GM12878 (cell line): ENCODE measurements at regions not wholly inside any gene's neighbourhood (a gene's known extent, or its start where the extent isn't known, plus 50 kb on each side); places are given as distances from the start of the nearest gene placed in this dataset.

ENCODE experiments used
- ATF7 ChIP-seq: fragments of 450-650 bp; IDR thresholded peaks from 2 replicates; pipeline ENCODE4 v1.6.1; 2016; ENCODE audit warnings: low read depth, mild to moderate bottlenecking
- EP300 ChIP-seq, 2 experiments: fragments of 150-350 bp in 1 of 2; IDR thresholded peaks; 2 replicates each; pipeline ENCODE4 v1.6.1; 2011 to 2012; ENCODE audit warnings: low read depth in 2 of 2, low read length in 2 of 2, borderline replicate concordance in 1 of 2, improper control_type of control experiment in 1 of 2, inconsistent platforms in 1 of 2; ENCODE audit not compliant: control insufficient read depth in 1 of 2
- FOS ChIP-seq: IDR thresholded peaks from 3 replicates; pipeline ENCODE4 v1.6.1; 2011; ENCODE audit warnings: borderline replicate concordance; ENCODE audit not compliant: insufficient read length; ENCODE audit errors: extremely low read depth
- IKZF2 ChIP-seq, 2 experiments: fragments of 450-650 bp; IDR thresholded peaks; 2 replicates each; pipeline ENCODE4 v1.6.1; 2017; ENCODE audit warnings: mild to moderate bottlenecking in 2 of 2, moderate library complexity in 2 of 2
- NR2C2 ChIP-seq: IDR thresholded peaks from 2 replicates; pipeline ENCODE4 v1.6.1; 2011; ENCODE audit warnings: borderline replicate concordance, low read depth; ENCODE audit not compliant: control insufficient read depth, insufficient read length
- NR2F1 ChIP-seq: fragments of 450-650 bp; conservative IDR thresholded peaks from 2 replicates; pipeline ENCODE4 v1.6.1; 2017; ENCODE audit warnings: mild to moderate bottlenecking
- POLR2A ChIP-seq: IDR thresholded peaks from 2 replicates; pipeline ENCODE4 v1.6.1; 2011; ENCODE audit warnings: low read depth, mild to moderate bottlenecking, low read length
- POLR2AphosphoS2 ChIP-seq: IDR thresholded peaks from 2 replicates; pipeline ENCODE4 v1.6.1; 2011; ENCODE audit warnings: low read depth, mild to moderate bottlenecking, low read length, improper control_type of control experiment, moderate library complexity
- RAD21 ChIP-seq: IDR thresholded peaks from 2 replicates; pipeline ENCODE4 v1.6.1; 2011; ENCODE audit warnings: mild to moderate bottlenecking, low read depth, low read length, moderate library complexity; ENCODE audit not compliant: insufficient read depth
- SRF ChIP-seq, 2 experiments: IDR thresholded peaks; 2 replicates each; pipeline ENCODE4 v1.6.1; 2011; ENCODE audit warnings: low read depth in 2 of 2, low read length in 2 of 2, mild to moderate bottlenecking in 1 of 2, moderate library complexity in 1 of 2
- YBX1 ChIP-seq: fragments of 450-650 bp; IDR thresholded peaks from 2 replicates; pipeline ENCODE4 v1.6.1; 2016; ENCODE audit warnings: antibody characterized with exemption
- TF ChIP-seq, protein P1 (sequence below), 3 experiments: IDR thresholded peaks in 2 of 3; conservative IDR thresholded peaks in 1 of 3; 2 replicates each; pipeline ENCODE4 v1.5.1; 2011; ENCODE audit warnings: low read depth in 3 of 3, low read length in 3 of 3, mild to moderate bottlenecking in 3 of 3, control low read depth in 2 of 3, moderate library complexity in 2 of 3, inconsistent platforms in 1 of 3, mixed read lengths in 1 of 3; ENCODE audit not compliant: control insufficient read depth in 2 of 3, insufficient read depth in 1 of 3; ENCODE audit errors: extremely low read depth in 1 of 3

DNA sequence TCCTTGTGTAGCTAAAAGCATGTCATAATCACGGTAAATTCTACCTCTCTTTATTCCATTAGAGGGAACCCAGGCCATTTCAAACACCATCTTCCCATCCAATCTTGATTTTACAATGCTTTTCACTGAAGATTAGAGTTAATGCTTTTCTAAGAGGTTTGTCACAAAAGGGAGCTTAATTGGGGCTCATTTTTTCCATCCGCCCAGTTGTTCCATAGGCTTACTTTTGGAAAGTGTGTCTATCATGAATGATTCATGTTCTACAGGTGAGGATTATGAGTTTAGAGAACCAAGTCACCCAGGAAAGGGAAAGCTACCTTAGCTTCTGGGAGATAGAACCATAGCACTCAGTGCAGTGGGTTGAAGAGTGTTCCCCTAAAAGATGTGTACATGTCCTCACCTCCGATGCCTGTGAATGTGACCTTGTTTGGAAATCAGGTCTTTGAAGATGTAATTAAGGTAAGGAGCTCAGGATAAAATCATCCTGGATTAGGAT, 286.9 kb upstream of the RUNX1 start:
- TF ChIP-seq POLR2A (no peak), SRF (IDR thresholded peaks at IDR 0.05; ENCODE audit: low read depth in 2 of 2, low read length in 2 of 2) (no peak), IKZF2 (IDR thresholded peaks at IDR 0.05) (no peak), YBX1 (no peak), POLR2AphosphoS2 (no peak), NR2C2 (no peak), NR2F1 (no peak), RAD21 (no peak), EP300 (IDR thresholded peaks at IDR 0.05; ENCODE audit: borderline replicate concordance in 1 of 2, control insufficient read depth in 1 of 2, low read depth in 2 of 2, low read length in 2 of 2) (no peak), FOS (no peak), ATF7 (no peak)
- TF ChIP-seq, protein P1, sequence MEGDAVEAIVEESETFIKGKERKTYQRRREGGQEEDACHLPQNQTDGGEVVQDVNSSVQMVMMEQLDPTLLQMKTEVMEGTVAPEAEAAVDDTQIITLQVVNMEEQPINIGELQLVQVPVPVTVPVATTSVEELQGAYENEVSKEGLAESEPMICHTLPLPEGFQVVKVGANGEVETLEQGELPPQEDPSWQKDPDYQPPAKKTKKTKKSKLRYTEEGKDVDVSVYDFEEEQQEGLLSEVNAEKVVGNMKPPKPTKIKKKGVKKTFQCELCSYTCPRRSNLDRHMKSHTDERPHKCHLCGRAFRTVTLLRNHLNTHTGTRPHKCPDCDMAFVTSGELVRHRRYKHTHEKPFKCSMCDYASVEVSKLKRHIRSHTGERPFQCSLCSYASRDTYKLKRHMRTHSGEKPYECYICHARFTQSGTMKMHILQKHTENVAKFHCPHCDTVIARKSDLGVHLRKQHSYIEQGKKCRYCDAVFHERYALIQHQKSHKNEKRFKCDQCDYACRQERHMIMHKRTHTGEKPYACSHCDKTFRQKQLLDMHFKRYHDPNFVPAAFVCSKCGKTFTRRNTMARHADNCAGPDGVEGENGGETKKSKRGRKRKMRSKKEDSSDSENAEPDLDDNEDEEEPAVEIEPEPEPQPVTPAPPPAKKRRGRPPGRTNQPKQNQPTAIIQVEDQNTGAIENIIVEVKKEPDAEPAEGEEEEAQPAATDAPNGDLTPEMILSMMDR (IDR thresholded peaks at IDR 0.05 in 2 of 3, conservative IDR thresholded peaks at IDR 0.05 in 1 of 3; ENCODE audit: control insufficient read depth in 2 of 3, extremely low read depth in 1 of 3, insufficient read depth in 1 of 3, low read depth in 3 of 3, low read length in 3 of 3) = no peak
